HAP-1 (cell line): ENCODE measurements at regions not wholly inside any gene's neighbourhood (a gene's known extent, or its start where the extent isn't known, plus 50 kb on each side); places are given as distances from the start of the nearest gene placed in this dataset.

Experiments used
- DNase-seq, 2 experiments: peaks; one replicate each; pipeline ENCODE4 v3.0.0-alpha.2; 2016 to 2020; ENCODE audit warnings: low spot score in 2 of 2
- H3K27me3 ChIP-seq: fragments of 250-450 bp; sonication (Bioruptor Pico); 2 replicates; pipeline ENCODE4 v1.5.1; 2020; ENCODE audit warnings: low read depth, mild to moderate bottlenecking, moderate library complexity
- H3K36me3 ChIP-seq: fragments of 250-450 bp; sonication (Bioruptor Pico); replicated peaks from 2 replicates; pipeline ENCODE4 v1.5.1; 2020; ENCODE audit warnings: mild to moderate bottlenecking
- H3K4me1 ChIP-seq: fragments of 250-450 bp; sonication (Bioruptor Pico); 2 replicates; pipeline ENCODE4 v1.5.1; 2020; ENCODE audit warnings: mild to moderate bottlenecking
- H3K4me3 ChIP-seq: fragments of 250-450 bp; sonication (Bioruptor Pico); 2 replicates; pipeline ENCODE4 v1.5.1; 2020; ENCODE audit warnings: mild to moderate bottlenecking, moderate library complexity
- H3K9me3 ChIP-seq: fragments of 250-450 bp; sonication (Bioruptor Pico); 2 replicates; pipeline ENCODE4 v1.5.1; 2020; ENCODE audit warnings: mild to moderate bottlenecking, moderate library complexity
- in situ Hi-C: fragments of 300-500 bp; cut with MboI; formaldehyde crosslinking; loops from 3 replicates; pipeline ENCODE4 v1.14.3; 2020; ENCODE audit warnings: low sequenced_read_pairs, inconsistent platforms, mixed read lengths

GRCh38 chr14:31963587-31963986 is 113.5 kb upstream of the ARHGAP5 start:
- Histone ChIP-seq H3K9me3 (no peaks in the 10 kb centered on the region), H3K4me3 (no peak overlapping the region), H3K36me3 (no peaks in the 10 kb centered on the region), H3K27me3 (no peaks in the 10 kb centered on the region), H3K4me1 (peaks cover 10% of the 10 kb centered on the region)
- no peak for DNase-seq
- in situ Hi-C loops: no loop called here

- in situ Hi-C loops: no loop called here
- DNase-seq: no peak
- no peak overlapping the region for H3K4me3 ChIP-seq
- H3K9me3 ChIP-seq: no peaks in the 10 kb centered on the region
- H3K36me3 ChIP-seq: no peaks in the 10 kb centered on the region
- H3K4me1 ChIP-seq: peaks cover 10% of the 10 kb centered on the region
- H3K27me3 ChIP-seq: no peaks in the 10 kb centered on the region
These were observed 112.6 kb upstream of the ARHGAP5 start for GRCh38 chr14:31964490-31964889.

- Histone ChIP-seq H3K9me3 (no peaks in the 10 kb centered on the region), H3K4me1 (peaks cover 10% of the 10 kb centered on the region), H3K36me3 (no peaks in the 10 kb centered on the region), H3K27me3 (no peaks in the 10 kb centered on the region), H3K4me3 (no peak overlapping the region)
- DNase-seq: no peak
- in situ Hi-C loops: no loop called here
These were observed 111.9 kb upstream of the ARHGAP5 start for GRCh38 chr14:31965071-31965734.

- peaks cover 10% of the 10 kb centered on the region for H3K4me1 ChIP-seq
- H3K27me3 ChIP-seq: no peaks in the 10 kb centered on the region
- no peaks in the 10 kb centered on the region for H3K36me3 ChIP-seq
- no peak for DNase-seq
- in situ Hi-C loops: no loop called here
- 0 out of 2 replicates have a peak, but pooled peaks cover 1% of the 10 kb centered on the region for H3K9me3 ChIP-seq
- no peak overlapping the region for H3K4me3 ChIP-seq
These were observed 111.1 kb upstream of the ARHGAP5 start for GRCh38 chr14:31965735-31966598.

- no peak for DNase-seq
- in situ Hi-C loops: no loop called here
- H3K27me3 ChIP-seq: no peaks in the 10 kb centered on the region
- peaks cover 5% of the 10 kb centered on the region; the same call in 1 of the 2 replicates for H3K9me3 ChIP-seq
- no peak overlapping the region for H3K4me3 ChIP-seq
- H3K36me3 ChIP-seq: no peaks in the 10 kb centered on the region
- peaks cover 7% of the 10 kb centered on the region for H3K4me1 ChIP-seq
These were observed 110.0 kb upstream of the ARHGAP5 start for GRCh38 chr14:31966896-31967668.

- peaks cover 5% of the 10 kb centered on the region; the same call in 1 of the 2 replicates for H3K9me3 ChIP-seq
- H3K27me3 ChIP-seq: no peaks in the 10 kb centered on the region
- no peak overlapping the region for H3K4me3 ChIP-seq
- H3K36me3 ChIP-seq: no peaks in the 10 kb centered on the region
- DNase-seq: no peak
- in situ Hi-C loops: no loop called here
- H3K4me1 ChIP-seq: peaks cover 2% of the 10 kb centered on the region
These were observed 109.5 kb upstream of the ARHGAP5 start for GRCh38 chr14:31967669-31967975.

- H3K27me3 ChIP-seq: no peaks in the 10 kb centered on the region
- H3K4me3 ChIP-seq: no peak overlapping the region
- H3K36me3 ChIP-seq: no peaks in the 10 kb centered on the region
- no peak for DNase-seq
- in situ Hi-C loops: no loop called here
- H3K4me1 ChIP-seq: no peaks in the 10 kb centered on the region
- peaks cover 5% of the 10 kb centered on the region; the same call in 1 of the 2 replicates for H3K9me3 ChIP-seq
These were observed 108.8 kb upstream of the ARHGAP5 start for GRCh38 chr14:31968107-31968810.

- DNase-seq: no peak
- Histone ChIP-seq H3K4me3 (no peak overlapping the region), H3K36me3 (no peaks in the 10 kb centered on the region), H3K9me3 (peaks cover 8% of the 10 kb centered on the region; the same call in 1 of the 2 replicates), H3K4me1 (no peaks in the 10 kb centered on the region), H3K27me3 (no peaks in the 10 kb centered on the region)
- in situ Hi-C loops: no loop called here
These were observed 108.0 kb upstream of the ARHGAP5 start for GRCh38 chr14:31968956-31969698.

- H3K4me1 ChIP-seq: no peaks in the 10 kb centered on the region
- no peaks in the 10 kb centered on the region for H3K36me3 ChIP-seq
- H3K9me3 ChIP-seq: peaks cover 10% of the 10 kb centered on the region; the same call in 1 of the 2 replicates
- no peak overlapping the region for H3K4me3 ChIP-seq
- DNase-seq: no peak
- no peaks in the 10 kb centered on the region for H3K27me3 ChIP-seq
- in situ Hi-C loops: no loop called here
These were observed 107.3 kb upstream of the ARHGAP5 start for GRCh38 chr14:31969699-31970240.

GRCh38 chr14:31970744-31971143 is 106.4 kb upstream of the ARHGAP5 start:
- peaks cover 10% of the 10 kb centered on the region; the same call in 1 of the 2 replicates for H3K9me3 ChIP-seq
- in situ Hi-C loops: no loop called here
- H3K4me3 ChIP-seq: no peak overlapping the region
- no peaks in the 10 kb centered on the region for H3K27me3 ChIP-seq
- H3K4me1 ChIP-seq: no peaks in the 10 kb centered on the region
- no peak for DNase-seq
- H3K36me3 ChIP-seq: no peaks in the 10 kb centered on the region

- in situ Hi-C loops: no loop called here
- Histone ChIP-seq H3K9me3 (peaks cover 10% of the 10 kb centered on the region; the same call in 1 of the 2 replicates), H3K27me3 (no peaks in the 10 kb centered on the region), H3K4me3 (no peak overlapping the region), H3K36me3 (no peaks in the 10 kb centered on the region), H3K4me1 (no peaks in the 10 kb centered on the region)
- DNase-seq: no peak
These were observed 105.5 kb upstream of the ARHGAP5 start for GRCh38 chr14:31971612-31972011.

GRCh38 chr14:31977001-31977556 is 100.0 kb upstream of the ARHGAP5 start:
- in situ Hi-C loops: no loop called here
- no peak for DNase-seq

More at GRCh38 chr14:31977001-31977556, 100.0 kb upstream of the ARHGAP5 start:
- H3K4me1 ChIP-seq: no peaks in the 10 kb centered on the region
- H3K4me3 ChIP-seq: no peak overlapping the region
- H3K27me3 ChIP-seq: no peaks in the 10 kb centered on the region
- H3K36me3 ChIP-seq: no peaks in the 10 kb centered on the region
- peaks cover 5% of the 10 kb centered on the region for H3K9me3 ChIP-seq
